ENCODE measurements at regions not wholly inside any gene's neighbourhood (a gene's known extent, or its start where the extent isn't known, plus 50 kb on each side); places are given as distances from the start of the nearest gene placed in this dataset.

- TF ChIP-seq CTCF (IDR thresholded peaks at IDR 0.05; ENCODE audit: low read depth, low read length), result no peak
- no peak overlapping the region for H3K4me3 ChIP-seq (replicated peaks in 1 of 2; ENCODE audit: low read depth in 2 of 2, low read length in 2 of 2)
- DNase-seq (ENCODE audit: low read depth in 2 of 2), result no peak
These were observed 87.5 kb downstream of the RTL6 start for GRCh38 chr22:44410451-44410991.

GRCh38 chr22:44409974-44410316, 88.1 kb downstream of the RTL6 start:
- TF ChIP-seq CTCF (IDR thresholded peaks at IDR 0.05; ENCODE audit: low read depth, low read length), result no peak
- no peak overlapping the region for H3K4me3 ChIP-seq (replicated peaks in 1 of 2; ENCODE audit: low read depth in 2 of 2, low read length in 2 of 2)
- DNase-seq (ENCODE audit: low read depth in 2 of 2), result no peak

- no peak for TF ChIP-seq CTCF (IDR thresholded peaks at IDR 0.05; ENCODE audit: low read depth, low read length)
- no peak overlapping the region for H3K4me3 ChIP-seq (replicated peaks in 1 of 2; ENCODE audit: low read depth in 2 of 2, low read length in 2 of 2)
- DNase-seq (ENCODE audit: low read depth in 2 of 2), result no peak
These were observed 88.6 kb downstream of the RTL6 start for GRCh38 chr22:44409211-44409973.

- H3K4me3 ChIP-seq (replicated peaks in 1 of 2; ENCODE audit: low read depth in 2 of 2, low read length in 2 of 2), result no peak overlapping the region
- no peak for DNase-seq (ENCODE audit: low read depth in 2 of 2)
- no peak for TF ChIP-seq CTCF (IDR thresholded peaks at IDR 0.05; ENCODE audit: low read depth, low read length)
These were observed 89.2 kb downstream of the RTL6 start for GRCh38 chr22:44408829-44409192.

GRCh38 chr22:44407987-44408828, 89.8 kb downstream of the RTL6 start:
- no peak for TF ChIP-seq CTCF (IDR thresholded peaks at IDR 0.05; ENCODE audit: low read depth, low read length)
- no peak overlapping the region for H3K4me3 ChIP-seq (replicated peaks in 1 of 2; ENCODE audit: low read depth in 2 of 2, low read length in 2 of 2)
- no peak for DNase-seq (ENCODE audit: low read depth in 2 of 2)

GRCh38 chr22:44407171-44407986, 90.7 kb downstream of the RTL6 start:
- no peak overlapping the region for H3K4me3 ChIP-seq (replicated peaks in 1 of 2; ENCODE audit: low read depth in 2 of 2, low read length in 2 of 2)
- no peak for TF ChIP-seq CTCF (IDR thresholded peaks at IDR 0.05; ENCODE audit: low read depth, low read length)
- DNase-seq (ENCODE audit: low read depth in 2 of 2), result no peak

All from cardiac fibroblast (primary cell).